GM21423 (cell line): ENCODE measurements at regions not wholly inside any gene's neighbourhood (a gene's known extent, or its start where the extent isn't known, plus 50 kb on each side); places are given as distances from the start of the nearest gene placed in this dataset.

Source experiments
- ATAC-seq: cut with Tn5 transposase; IDR thresholded peaks from one replicate; pipeline ENCODE4 v1.9.1; 2021; ENCODE audit warnings: mild to moderate bottlenecking, moderate library complexity; ENCODE audit not compliant: unreplicated experiment

DNA sequence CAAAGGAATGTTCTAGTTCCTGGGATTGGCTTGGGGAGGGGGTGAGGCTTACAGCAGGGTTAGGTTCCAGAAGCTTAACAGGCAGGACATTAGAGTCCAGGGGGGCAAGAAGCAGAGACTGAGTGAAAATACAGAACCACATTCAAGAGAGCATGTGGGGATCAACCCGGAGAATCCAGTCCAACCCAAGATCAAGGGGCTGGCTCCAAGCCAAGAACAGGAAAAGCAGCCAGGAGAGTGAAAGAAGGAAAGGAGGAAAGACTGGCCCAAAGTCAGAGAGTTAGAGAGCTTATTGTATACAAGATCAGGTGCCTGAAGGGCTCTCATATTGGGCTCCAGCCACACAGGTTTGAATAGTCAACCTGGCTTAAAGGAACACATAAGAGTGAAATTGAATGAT lies 190.3 kb upstream of the CDKN3 start:
- ATAC-seq = no peak

DNA sequence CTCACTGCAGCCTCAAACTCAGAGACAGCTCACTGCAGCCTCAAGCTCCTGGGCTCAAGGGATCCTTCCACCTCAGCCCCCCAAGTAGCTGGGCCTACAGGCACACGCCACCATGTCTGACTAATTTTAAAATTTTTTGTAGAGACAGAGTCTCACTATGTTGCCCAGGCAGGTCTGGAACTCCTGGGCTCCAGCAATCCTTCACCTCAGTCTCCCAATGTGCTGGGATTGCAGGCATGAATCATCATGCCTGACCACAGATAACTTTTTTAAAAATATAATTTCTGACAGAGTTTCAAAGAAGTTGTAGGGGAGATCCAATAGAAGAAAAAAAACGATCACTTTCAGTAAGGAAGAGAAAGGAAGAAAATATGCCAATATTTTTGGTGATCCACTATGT lies 189.7 kb upstream of the CDKN3 start:
- ATAC-seq = no peak

DNA sequence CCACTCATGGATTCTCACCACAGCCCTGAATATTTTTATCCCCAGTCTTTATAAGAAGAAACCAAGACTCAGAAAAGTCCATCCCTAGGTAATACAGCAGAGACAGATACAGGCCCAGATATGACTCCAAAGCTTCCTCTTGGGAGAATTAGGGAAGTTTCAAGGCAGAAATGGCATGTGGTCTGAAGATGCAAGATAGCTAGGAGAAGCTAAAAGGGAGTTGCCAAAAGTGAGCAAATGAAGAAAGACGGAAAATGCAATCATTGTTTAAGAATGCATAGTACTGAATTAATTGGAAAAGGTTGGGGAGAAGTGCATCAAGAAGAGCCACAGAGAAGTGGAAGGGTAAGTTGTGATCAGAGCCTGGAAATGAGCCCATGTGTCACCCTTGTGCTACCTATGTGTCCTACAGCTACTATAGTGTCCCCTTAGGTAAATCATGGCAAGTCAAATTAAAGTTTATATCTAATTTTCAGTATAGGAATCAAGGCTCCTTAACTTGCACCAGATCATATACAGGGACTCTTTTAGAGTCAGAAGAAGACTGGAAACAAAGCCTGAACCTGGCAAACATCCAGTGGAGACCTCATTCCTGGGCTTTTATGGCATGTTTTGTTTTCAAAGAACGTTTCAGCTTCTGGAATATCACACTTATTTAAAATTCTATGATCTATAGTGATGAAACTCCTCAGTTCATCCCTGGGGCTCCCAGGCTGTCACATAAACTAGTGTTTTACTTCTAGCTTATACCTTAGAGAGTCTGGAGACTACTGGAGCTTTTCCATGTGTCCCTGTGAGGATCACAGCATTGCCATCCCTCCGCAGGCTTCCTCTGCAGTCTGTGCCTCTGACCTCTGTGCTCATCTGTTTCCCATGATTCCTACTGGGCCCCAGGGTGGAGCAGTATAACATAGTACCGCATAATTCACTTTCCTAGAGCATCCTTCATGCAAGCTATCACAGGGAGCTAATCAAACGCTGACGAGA lies 189.0 kb upstream of the CDKN3 start:
- ATAC-seq = no peak

DNA sequence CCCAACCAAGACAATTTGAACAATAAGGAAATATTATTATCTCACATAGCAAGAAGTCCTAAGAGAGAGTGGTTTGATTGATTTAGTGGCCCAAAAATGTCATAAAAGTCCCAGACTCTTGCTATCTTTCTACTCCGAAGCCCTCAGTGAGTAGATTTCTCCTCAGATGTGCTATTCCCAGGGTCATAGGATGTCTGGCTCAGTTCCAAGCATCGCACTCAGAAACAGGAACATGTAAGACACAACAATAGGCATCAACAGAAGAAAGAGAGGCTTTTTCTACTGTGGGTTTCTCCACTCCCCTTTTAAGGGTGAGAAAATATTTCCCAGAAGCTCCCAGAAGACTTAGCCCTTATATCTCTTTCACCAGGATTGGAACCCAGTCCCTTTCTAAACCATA lies 188.1 kb upstream of the CDKN3 start:
- no peak for ATAC-seq

DNA sequence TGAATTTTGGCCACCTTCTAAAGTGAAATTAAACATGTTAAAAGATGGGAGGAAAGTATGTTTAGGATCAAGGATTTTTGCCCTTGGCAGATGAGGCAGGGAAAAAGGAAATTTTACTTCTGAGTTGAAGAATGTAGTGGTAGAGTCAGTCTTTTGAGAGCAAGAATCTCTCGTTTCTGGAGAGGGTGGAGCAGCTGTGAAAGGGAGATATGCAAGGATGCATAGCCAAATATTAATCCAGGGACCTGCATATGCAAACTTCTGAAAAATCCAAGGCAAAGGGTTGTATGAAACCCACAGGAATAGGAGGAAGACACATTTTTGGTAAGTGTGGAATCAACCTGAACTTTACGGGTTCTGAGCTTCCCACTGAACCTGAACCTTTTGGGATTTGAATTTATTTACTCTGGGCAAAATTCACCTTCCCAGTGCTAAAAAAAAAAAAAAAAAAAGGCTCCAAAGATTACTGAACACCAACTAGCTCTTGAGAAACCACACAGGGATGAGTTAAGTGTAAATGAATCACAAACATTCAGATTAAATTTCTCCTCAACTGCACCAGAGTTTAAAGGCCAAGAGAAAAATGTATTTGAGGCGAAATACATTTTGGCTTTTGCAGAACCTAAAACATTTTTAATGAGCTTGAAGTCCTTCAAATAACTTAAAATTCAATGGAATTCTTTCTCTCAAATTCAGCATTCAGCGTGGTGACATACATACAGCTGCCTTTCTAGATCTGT lies 187.1 kb upstream of the CDKN3 start:
- ATAC-seq = no peak

DNA sequence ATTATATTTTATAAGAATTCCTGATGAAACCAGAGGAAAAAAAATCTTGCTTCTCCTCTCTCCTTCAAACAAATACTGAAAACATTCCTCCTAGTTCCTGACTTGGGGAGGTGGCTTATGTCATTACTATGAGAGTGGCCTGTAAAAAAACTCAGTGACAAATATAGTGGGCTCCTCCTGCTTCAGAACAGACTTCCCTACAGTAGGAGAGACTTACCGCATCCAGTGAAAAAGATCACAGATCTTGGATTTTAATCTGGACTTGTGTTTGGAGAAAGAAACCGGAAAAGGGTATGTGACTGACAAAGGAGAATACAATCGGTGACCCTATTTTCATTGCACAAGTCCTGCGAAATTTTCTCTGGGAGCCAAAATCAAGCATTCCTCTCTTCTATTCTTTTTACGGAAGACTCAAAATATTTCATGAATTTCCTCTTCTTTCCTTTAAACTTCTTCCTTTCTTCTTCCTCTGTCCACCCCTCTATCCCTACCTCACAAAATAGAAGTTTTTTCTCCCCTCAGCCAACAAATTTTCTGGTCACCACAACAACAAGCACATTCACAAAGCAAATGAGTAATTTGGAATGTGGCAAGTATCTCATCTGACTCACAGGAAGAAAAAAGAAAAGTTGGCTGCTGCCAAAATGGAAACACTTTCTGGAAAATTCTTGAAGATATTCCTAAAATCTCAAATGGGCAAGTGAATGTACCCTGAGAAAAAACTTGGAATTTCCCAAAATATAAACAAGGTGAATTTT lies 185.1 kb upstream of the CDKN3 start:
- ATAC-seq = no peak

DNA sequence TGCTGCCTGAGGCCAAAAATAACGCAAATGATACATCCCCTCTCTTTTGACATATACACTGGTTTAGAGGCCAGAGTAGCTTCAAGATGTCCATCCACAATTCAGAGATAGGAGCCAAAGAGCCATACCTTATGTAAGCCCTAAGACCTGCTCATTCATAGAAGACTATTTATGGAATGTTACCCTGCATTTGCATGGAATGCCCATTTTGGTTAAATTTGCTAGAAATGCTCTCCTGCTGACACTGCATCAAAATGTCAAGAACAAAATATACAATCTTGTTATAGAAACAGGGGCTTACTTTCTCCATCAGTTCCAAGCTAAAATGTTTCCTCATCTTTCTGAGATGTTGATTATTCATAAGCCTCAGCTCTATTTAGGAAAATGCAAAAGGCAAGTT lies 183.3 kb upstream of the CDKN3 start:
- ATAC-seq = no peak

DNA sequence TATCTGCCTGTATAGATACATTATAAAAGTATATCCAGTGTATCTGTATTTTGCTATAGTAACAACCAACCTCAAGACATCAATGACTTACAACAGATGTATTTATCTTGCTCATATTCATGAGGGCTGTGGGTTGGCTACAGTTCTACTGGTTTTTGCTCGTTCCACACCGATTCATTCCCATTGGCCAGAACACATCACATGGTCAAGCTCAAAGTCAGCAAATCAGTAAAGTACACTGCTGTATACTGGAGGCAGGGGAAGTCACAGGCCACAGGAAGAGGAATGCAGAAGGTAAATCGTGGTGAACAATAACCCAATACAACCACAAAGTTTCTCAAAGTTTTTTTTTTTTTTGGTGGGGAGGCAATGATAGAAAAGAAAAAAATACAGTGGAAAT lies 180.0 kb upstream of the CDKN3 start:
- no peak for ATAC-seq

DNA sequence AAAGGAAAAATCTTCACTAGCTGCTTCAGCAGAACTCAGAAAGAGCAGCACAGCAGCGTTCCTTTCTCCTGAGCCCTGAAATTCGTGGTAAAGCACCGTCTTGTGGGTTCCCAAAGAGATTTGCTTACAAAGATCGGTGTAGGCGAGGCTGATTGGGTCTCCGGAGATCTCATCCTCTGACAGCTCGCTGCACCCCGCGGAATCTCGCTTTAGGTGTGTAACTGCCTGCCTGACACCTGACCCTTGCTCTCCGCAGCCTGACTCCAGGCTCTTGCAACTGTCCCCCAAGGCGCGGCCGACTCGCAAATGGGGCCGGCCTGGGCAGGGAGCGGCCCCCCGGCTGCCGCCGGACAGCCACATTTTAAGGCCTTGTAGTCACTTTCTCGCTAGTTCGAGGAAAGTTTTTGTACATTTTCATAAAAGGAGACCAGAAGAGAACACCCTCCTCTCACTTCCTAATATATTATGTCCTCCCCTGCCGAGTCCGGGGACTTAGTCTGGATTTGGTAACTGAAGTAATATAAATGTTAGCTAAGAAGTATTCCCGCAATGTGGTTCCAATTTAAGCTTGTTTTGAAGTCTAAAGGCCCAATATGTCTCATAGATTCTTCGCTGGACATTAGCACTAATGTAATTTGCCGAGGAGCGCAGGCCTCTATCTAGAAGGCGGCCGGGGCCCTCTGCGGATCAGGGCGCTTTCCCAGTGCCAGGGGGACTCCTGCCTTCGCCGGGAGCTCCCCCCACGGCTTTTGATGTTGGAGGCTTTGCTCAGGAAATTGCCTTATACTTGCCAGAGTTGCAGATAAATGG lies 177.3 kb upstream of the CDKN3 start:
- ATAC-seq = no peak

DNA sequence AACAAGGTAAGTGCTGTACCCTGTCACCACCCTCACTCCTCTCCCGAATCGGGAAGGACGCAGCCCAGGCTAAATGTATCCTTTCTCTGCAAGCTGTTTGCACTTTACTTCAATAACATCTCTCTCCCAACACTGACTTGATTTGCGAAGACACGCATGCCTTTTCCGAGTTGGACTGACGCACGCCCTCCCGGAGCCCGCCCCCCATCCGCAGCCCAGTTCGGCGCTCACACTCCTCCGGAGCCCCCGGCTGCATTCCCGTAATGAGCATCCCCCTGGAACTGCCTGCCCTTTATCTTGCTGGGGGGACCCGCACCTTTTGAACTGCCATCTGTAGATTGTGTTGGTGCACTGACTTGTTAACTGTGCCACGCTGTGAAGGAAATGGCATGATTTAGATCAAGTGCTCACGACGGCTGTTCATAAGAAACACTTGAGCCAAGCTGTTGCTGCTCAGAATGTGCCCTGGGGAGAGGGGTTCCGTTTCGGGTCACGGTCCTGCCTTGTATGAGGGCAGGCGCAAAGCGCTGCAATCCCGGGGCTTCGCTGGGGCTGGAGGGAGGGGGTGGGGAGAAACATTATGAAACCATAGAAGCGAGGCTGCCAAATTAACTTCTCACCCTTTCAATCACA lies 176.6 kb upstream of the CDKN3 start:
- no peak for ATAC-seq

DNA sequence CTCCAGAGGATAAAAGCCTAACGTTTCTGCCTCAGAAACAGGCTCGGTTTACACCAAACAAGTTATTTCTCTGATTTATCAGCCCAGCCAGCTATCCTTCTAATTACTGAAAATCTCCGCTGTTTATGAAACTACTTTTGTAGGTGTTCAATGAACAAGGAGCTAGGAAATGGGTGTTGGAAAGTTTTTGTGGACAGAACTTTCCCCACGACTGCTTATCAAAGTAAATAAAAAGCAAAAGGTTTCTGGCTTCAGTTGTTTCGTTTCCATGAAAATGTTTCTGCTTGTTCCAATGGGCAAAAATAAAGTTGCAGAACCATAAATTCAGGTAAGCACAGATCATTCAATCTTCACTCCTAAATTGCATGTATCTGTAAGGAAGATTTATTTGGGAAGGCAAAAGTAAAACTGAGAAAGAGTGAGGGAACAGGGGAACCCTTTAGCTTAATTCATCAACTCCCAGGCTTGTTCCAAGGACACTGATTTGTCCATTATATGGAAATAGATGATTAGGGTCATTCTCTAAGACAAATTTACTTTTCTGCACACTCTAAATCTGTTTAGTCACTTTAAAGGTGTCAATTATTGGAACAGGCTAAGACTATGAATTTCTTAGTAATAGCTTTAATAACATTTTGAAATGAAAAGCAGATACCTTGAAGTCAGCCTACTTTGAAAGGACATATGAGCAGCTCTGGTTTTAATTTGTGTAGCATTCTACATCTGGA lies 175.9 kb upstream of the CDKN3 start:
- no peak for ATAC-seq

DNA sequence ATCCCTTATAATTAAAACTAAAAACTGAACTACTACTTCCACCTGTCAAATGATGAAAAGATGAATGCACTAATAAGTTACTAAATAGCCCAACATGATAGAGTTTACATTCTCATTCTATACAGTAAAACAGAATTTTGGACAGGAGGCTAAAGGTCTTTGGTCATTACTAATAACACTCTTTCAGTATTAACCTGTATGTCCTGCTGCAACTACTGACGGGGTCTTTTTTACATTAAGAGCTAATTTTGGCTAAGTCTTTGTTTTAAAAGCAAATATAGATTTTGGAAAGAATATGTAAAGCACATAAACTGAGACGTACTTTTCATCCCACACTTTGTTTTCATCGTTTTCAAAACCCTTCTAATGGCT lies 175.4 kb upstream of the CDKN3 start:
- no peak for ATAC-seq

DNA sequence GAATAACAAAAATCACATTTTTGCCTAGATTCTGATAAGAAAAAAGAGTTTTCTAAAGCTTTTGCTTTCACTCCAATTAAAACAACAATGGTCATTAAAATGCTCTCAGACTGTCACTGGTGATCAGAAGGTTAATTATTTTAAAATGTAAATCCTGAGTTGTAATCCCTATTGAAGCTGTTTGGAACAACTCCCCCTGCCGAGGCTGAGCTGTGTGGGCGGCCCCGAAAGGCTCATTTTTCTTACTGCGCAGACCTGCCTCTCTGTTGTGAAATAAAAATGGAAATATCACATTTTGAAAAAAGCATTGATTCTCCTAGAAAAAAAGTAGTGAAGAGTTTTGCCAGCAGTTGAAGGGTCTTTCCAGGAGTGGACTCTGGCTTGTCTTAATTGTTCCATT lies 174.8 kb upstream of the CDKN3 start:
- ATAC-seq = no peak

DNA sequence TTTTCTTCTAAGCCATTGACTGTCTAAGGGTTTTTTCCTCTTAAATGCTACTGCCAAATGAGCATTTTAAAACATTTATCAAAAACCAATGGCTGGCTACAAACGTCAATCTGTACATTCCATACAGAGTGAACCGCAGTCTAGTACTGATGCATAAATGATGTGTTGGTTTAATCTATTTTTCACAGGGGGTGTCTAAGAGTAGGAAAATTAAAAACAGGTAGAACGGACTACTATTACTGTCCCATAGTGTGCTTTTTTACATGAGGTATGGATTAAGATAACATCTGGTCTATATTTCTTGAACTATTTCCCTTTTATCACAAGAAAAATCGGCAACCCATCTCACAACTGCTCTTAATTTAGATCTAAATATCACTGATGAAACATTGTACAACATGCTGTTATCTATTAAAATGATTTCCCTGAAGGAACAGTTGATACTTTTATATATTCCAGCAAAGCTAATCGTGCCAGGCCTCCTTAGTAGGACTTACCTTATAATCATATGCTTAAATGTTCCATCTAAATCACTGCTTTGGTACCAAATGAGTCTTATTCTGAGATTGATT lies 172.9 kb upstream of the CDKN3 start:
- ATAC-seq = no peak

DNA sequence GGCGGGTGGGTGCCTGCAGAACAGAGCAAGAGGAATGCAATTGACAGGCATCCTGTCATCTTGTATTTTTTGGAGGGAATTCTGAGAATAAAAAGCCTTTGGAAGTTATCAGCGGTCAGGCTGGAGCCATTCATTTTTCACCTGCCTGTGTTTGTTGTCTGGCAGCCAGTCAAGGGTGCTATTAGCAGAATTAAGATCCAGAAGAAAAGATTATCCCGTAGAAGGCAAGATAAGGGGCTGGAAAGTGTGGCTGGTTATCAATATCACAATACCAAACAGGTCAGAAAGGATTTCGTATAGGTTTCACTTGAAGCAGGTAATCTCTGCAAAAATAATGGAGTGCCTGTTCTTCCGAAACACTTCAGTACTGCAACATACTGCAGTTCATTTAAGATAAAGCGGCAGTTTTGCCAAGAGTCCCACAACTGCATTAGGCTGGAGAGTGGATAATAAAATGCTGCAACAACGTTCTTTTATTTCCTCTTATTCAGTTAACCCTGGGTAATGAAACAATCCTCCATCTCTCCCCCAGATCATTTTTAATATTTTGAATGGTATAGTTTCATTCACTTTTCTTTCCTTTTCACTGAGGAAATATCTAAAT lies 171.2 kb upstream of the CDKN3 start:
- ATAC-seq = no peak

DNA sequence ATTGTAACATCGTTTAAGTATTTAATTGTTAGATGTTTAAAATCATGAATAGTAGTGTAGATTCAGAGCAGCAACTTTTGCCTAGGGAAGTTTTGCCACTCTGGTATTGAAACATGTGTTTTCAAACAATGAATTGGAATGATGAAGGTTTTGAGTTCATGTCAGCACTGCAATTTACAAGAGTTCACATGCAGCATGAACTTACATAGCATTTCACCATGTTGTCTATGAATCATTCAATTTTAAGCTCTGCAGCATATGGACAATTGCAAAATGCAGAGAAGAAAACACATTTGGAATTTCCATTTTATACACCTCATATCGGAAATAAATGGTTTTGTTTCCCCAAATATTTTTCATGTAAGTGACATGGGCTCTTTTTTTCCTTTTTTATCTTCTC lies 170.7 kb upstream of the CDKN3 start:
- ATAC-seq = no peak

DNA sequence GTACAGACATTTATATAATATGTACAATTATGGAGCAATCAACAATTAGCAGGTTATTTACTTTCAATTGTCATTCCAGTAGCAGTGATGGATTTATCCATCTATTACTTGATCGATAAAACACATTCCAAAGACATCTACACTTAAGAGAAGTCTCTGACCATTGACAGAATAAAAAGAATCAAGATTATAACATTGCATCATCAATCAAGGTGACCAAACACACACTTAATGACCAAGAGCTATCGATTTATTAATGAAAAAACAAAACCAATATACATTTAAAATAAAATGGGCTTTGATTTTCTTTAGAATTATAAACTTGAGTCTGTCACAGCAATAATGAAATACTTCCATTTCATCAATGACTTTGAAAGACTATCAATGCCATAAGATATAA lies 170.2 kb upstream of the CDKN3 start:
- ATAC-seq = no peak

DNA sequence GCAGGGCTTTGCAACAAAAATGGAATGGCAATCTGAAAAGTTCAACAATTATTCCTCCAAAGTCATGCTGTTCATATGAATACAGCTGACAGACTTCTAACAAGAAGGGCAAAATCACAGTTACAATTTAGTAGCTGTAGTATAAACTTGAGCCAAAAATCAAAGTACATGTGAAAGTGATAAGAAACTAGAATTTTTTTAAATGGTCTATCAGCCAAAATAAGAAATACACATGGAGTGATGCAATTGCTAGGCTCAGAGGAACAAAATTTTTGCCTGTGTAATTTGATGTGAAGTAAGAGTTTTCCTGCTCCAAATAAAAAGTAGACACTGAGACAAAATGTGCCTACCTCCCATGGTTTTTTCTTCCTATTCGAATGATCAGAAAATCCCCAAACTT lies 167.7 kb upstream of the CDKN3 start:
- ATAC-seq = no peak

DNA sequence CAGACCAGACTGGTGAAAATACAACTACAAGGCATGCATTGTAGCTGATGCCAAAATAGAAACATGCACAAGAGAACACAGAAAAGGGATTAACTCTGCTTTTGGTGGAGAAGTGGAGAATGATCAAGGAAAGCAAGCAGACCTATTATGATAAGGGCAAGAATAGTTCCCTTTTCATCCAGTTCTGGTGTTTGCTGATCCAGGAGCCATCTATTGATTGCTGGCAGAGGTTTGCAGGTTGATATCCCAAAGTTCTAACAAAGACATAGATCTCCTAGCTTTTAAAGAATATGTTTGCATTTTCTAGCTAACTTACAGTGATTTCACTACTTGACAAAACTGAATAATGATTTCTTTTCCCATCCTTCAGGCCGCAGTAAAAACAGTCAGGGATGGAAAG lies 166.2 kb upstream of the CDKN3 start:
- ATAC-seq = no peak
